ENCODE measurements at regions not wholly inside any gene's neighbourhood (a gene's known extent, or its start where the extent isn't known, plus 50 kb on each side); places are given as distances from the start of the nearest gene placed in this dataset.
"Not testable (repeated sequence)": the region's sequence is repeated elsewhere in the genome, so short reads cannot be mapped to it uniquely, and the experiment has no call there.

- DNase-seq = no peak
Measured at GRCh38 chr3:161694682-161695564, 198.3 kb downstream of the OTOL1 start.

GRCh38 chr3:161695811-161696210, 199.2 kb downstream of the OTOL1 start:
- DNase-seq = no peak

- DNase-seq = no peak
Measured at GRCh38 chr3:161700998-161701397, 204.4 kb downstream of the OTOL1 start.

GRCh38 chr3:161707253-161707652, 210.6 kb downstream of the OTOL1 start:
- not testable (repeated sequence) for DNase-seq

GRCh38 chr3:161713731-161714130, 217.1 kb downstream of the OTOL1 start:
- DNase-seq = no peak

GRCh38 chr3:161731968-161732367, 235.4 kb downstream of the OTOL1 start:
- DNase-seq = no peak

- DNase-seq = no peak
Measured at GRCh38 chr3:161737171-161737570, 240.6 kb downstream of the OTOL1 start.

- no peak for DNase-seq
Measured at GRCh38 chr3:161740421-161740820, 243.8 kb downstream of the OTOL1 start.

GRCh38 chr3:161744366-161744765, 247.8 kb downstream of the OTOL1 start:
- DNase-seq = no peak

- DNase-seq = no peak
Measured at GRCh38 chr3:161745741-161746140, 249.1 kb downstream of the OTOL1 start.

GRCh38 chr3:161748049-161748448, 251.4 kb downstream of the OTOL1 start:
- no peak for DNase-seq

GRCh38 chr3:161754420-161755053, 257.9 kb downstream of the OTOL1 start:
- DNase-seq = no peak

GRCh38 chr3:161759444-161759843, 262.8 kb downstream of the OTOL1 start:
- DNase-seq = no peak

- DNase-seq = no peak
Measured at GRCh38 chr3:161766331-161766730, 269.7 kb downstream of the OTOL1 start.

- DNase-seq = no peak
Measured at GRCh38 chr3:161770484-161771386, 274.1 kb downstream of the OTOL1 start.

GRCh38 chr3:161781381-161781780, 284.8 kb downstream of the OTOL1 start:
- no peak for DNase-seq

- no peak for DNase-seq
Measured at GRCh38 chr3:161793194-161793930, 296.8 kb downstream of the OTOL1 start.

- no peak for DNase-seq
Measured at GRCh38 chr3:161794551-161794950, 297.9 kb downstream of the OTOL1 start.

- no peak for DNase-seq
Measured at GRCh38 chr3:161796312-161796711, 299.7 kb downstream of the OTOL1 start.

GRCh38 chr3:161796780-161797179, 300.2 kb downstream of the OTOL1 start:
- no peak for DNase-seq

- no peak for DNase-seq
Measured at GRCh38 chr3:161798016-161798415, 301.4 kb downstream of the OTOL1 start.

- no peak for DNase-seq
Measured at GRCh38 chr3:161800985-161801559, 304.5 kb downstream of the OTOL1 start.
